ENCODE measurements at regions not wholly inside any gene's neighbourhood (a gene's known extent, or its start where the extent isn't known, plus 50 kb on each side); places are given as distances from the start of the nearest gene placed in this dataset.

DNA sequence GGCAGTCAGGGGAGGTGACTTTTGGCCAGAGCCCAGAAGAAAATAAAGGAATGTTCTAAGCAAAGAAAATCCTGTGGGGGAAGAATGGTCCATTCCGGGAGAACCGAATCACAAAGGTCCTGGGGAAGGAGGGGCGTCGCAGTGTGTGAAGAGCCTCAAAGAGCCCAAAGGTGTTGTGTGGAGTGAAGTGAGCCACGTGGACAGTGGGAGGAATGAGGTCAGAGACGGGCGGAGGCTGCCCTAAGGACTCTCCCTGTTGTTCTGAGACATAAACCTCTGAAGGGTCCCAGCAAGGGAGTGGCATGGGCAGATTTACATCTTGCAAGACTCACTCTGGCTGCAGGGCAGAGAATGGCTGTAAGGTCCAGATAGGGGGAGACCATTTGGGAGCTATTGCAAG, 91.3 kb upstream of the SEC11C start:
- ATAC-seq, result no peak
- H3K4me3 ChIP-seq, result no peak overlapping the region
- 68 to 70% methylated on average over 7 of the region's 7 CpGs for WGBS, 2 donors (ENCODE audit: low coverage in 1 of 2)
- H3K9me3 ChIP-seq, result no peaks in the 10 kb centered on the region
- H3K27me3 ChIP-seq, result peaks cover 12% of the 10 kb centered on the region
- H3K4me1 ChIP-seq, result no peaks in the 10 kb centered on the region
- TF ChIP-seq POLR2A (IDR thresholded peaks at IDR 0.05) (no peak), EP300 (IDR thresholded peaks at IDR 0.05) (no peak), POLR2AphosphoS5 (IDR thresholded peaks at IDR 0.05) (no peak)
- TF ChIP-seq, protein P1, sequence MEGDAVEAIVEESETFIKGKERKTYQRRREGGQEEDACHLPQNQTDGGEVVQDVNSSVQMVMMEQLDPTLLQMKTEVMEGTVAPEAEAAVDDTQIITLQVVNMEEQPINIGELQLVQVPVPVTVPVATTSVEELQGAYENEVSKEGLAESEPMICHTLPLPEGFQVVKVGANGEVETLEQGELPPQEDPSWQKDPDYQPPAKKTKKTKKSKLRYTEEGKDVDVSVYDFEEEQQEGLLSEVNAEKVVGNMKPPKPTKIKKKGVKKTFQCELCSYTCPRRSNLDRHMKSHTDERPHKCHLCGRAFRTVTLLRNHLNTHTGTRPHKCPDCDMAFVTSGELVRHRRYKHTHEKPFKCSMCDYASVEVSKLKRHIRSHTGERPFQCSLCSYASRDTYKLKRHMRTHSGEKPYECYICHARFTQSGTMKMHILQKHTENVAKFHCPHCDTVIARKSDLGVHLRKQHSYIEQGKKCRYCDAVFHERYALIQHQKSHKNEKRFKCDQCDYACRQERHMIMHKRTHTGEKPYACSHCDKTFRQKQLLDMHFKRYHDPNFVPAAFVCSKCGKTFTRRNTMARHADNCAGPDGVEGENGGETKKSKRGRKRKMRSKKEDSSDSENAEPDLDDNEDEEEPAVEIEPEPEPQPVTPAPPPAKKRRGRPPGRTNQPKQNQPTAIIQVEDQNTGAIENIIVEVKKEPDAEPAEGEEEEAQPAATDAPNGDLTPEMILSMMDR (IDR thresholded peaks at IDR 0.05), result no peak
- H3K36me3 ChIP-seq, result no peaks in the 10 kb centered on the region
- no peak overlapping the region for H3K27ac ChIP-seq

DNA sequence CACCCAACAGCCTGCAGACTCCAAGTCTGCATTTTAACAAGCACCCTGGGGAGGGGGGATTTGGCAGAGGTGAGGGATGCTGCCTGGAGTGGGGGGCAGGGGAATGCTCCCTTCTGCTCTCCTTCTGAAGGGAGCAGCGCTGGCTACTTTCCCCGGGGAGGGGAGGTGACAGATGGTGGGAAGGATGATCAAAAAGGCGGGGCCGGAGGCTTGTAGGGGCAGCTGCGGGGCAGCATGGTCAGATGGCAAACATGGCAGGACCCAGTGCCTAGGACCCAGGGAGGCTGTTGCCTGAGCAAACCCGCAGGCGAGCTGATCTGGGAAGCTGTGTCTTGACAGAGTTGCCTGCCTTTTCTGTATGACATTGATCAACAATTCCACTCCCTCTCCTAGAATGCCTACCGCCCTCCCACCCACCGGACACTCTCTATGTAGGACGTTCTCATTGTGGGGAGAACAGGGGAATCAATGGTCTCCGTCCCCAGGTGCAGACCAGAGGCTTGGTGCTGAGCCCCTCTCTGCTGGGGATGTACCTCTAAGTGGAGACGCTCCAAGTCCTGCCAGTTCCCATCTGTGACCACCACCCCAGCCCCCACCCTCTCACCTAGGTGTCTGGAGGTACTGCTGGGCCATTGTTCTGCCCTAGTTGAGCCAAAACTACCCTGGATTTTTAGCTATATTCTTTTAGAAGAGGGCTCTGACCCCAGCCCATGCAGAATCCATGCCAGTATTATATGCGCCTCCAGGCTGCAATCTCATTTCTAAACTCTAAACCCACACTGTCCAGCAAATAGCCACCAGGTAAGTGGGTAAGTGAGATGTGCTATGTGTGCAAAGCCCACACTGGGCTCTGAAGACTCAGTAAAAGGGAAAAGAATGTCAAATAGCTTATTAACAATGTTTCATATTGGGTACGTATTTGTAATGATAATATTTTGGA, 89.7 kb upstream of the SEC11C start:
- TF ChIP-seq EP300 (IDR thresholded peaks at IDR 0.05), result no peak
- WGBS, 2 donors (ENCODE audit: low coverage in 1 of 2), result 68 to 74% methylated on average over 6 to 8 of the region's 14 CpGs
- no peak for ATAC-seq
- Histone ChIP-seq H3K27ac (no peak overlapping the region), H3K4me3 (no peak overlapping the region), H3K36me3 (no peaks in the 10 kb centered on the region), H3K4me1 (no peaks in the 10 kb centered on the region), H3K27me3 (peaks cover 12% of the 10 kb centered on the region), H3K9me3 (no peaks in the 10 kb centered on the region)

DNA sequence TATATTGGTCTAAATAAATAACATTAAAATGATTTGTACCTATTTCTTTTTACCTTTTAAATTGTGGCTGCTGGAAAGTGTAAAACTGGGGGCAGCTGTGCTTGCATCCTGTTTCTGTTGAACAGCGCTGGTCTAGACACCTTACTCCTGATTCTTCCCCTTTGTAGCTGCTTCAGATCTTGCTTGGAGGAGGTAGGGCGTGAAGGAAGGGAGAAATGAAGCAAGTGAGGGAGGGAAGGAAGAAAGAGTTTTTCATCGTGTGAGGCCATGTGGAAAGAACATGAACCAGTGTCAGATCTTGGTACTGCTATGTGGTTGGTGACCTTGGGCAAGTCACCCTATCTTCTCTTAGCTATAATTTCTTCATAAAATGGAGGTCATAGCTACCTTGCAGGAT, 89.0 kb upstream of the SEC11C start:
- 83 to 100% methylated on average over 1 to 3 of the region's 3 CpGs for WGBS, 2 donors (ENCODE audit: low coverage in 1 of 2)
- Histone ChIP-seq H3K36me3 (no peaks in the 10 kb centered on the region), H3K27me3 (peaks cover 12% of the 10 kb centered on the region), H3K4me3 (no peak overlapping the region), H3K4me1 (no peaks in the 10 kb centered on the region), H3K27ac (no peak overlapping the region), H3K9me3 (no peaks in the 10 kb centered on the region)
- no peak for ATAC-seq
- no peak for TF ChIP-seq POLR2A (IDR thresholded peaks at IDR 0.05)
- no peak for TF ChIP-seq POLR2AphosphoS5 (IDR thresholded peaks at IDR 0.05)
- TF ChIP-seq, protein P1 (IDR thresholded peaks at IDR 0.05), result no peak
- no peak for TF ChIP-seq EP300 (IDR thresholded peaks at IDR 0.05)

DNA sequence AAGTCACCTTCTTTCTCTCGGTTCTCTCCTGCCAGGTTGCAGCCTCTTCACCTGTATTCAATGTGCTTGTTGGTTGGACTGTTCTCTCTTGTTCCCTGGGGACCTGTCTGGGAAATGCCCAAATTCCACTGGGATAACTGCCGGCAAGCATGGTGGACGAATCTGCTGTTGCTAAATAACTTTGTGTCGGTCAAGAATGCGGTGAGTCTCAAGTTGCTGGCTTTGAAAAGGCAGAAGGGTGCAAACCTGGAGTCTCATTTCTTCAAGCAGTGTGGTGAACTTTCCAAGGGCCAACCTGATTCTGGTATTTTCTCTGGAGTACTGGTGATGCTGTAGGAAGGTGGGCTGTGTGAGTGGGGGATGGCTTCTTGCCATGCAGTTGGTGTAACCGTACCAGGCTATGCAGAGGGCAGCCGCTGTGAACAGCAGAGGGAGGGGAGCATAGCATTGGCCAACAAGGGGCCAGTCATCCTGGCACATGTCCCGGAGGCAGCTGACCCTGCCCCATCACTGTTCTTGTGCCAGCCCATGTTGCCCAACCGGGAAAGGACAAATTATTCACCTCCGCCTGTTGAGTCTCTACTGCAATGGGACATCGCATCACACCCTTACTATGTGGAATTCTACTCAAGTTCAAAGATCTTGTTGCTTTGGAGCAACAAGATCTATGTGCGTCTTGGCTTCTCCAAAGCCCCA, 88.1 kb upstream of the SEC11C start:
- Histone ChIP-seq H3K4me3 (no peak overlapping the region), H3K9me3 (no peaks in the 10 kb centered on the region), H3K27me3 (peaks cover 12% of the 10 kb centered on the region), H3K36me3 (no peaks in the 10 kb centered on the region), H3K27ac (no peak overlapping the region), H3K4me1 (no peaks in the 10 kb centered on the region)
- WGBS, 2 donors (ENCODE audit: low coverage in 1 of 2), result 88 to 100% methylated on average over 3 to 6 of the region's 12 CpGs
- no peak for TF ChIP-seq EP300 (IDR thresholded peaks at IDR 0.05)
- TF ChIP-seq, protein P1 (IDR thresholded peaks at IDR 0.05), result no peak
- peak; percentile 68 for TF ChIP-seq POLR2AphosphoS5 (IDR thresholded peaks at IDR 0.05)
- no peak for ATAC-seq

DNA sequence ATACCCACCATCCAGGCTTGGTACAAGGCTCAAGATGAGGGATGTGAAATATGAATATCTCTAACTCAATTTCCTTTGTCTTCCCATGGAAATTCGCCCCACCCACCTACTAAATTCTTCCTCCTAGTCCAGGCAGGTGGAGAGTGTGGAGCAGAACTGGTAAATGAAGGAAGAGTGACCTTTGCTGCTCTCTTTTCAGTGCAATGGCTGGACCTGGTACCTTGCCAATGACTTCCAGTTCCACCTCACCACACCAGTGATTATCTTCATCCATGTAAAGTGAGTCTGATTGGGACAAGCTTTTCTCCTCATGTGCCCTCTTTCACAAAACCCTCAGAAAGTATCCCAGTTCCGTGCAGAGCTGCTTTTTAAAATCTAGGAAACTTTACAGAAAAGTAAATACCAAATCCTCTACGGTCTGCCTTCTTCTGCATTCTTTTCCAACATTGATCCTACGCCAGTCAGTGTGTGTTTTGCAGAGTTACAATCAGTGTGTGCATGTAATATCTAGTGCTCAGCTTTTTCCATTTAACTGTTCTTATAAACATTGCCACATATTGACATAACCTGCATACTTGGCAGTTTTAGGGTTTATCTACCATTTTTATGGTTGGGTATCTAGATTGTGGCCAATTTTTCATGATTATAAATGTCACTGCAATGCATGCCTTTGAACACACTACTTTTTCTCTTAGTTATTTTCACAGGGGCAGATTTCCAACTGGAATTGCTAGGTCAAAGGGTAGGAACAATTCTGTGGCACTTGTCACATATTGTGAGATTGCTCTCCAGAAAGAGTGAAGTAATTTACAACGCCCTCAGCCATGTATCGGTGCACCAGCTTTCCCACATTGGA, 86.5 kb upstream of the SEC11C start:
- H3K4me3 ChIP-seq, result no peak overlapping the region
- H3K9me3 ChIP-seq, result no peaks in the 10 kb centered on the region
- TF ChIP-seq, protein P1 (IDR thresholded peaks at IDR 0.05), result no peak
- TF ChIP-seq EP300 (IDR thresholded peaks at IDR 0.05) (no peak), POLR2A (IDR thresholded peaks at IDR 0.05) (no peak), POLR2AphosphoS5 (IDR thresholded peaks at IDR 0.05) (no peak)
- H3K27me3 ChIP-seq, result peaks cover 12% of the 10 kb centered on the region
- H3K36me3 ChIP-seq, result no peaks in the 10 kb centered on the region
- WGBS, 2 donors (ENCODE audit: low coverage in 1 of 2), result 62 to 91% methylated on average over 6 of the region's 6 CpGs
- H3K4me1 ChIP-seq, result no peaks in the 10 kb centered on the region
- H3K27ac ChIP-seq, result no peak overlapping the region
- no peak for ATAC-seq
